ENCODE measurements at regions not wholly inside any gene's neighbourhood (a gene's known extent, or its start where the extent isn't known, plus 50 kb on each side); places are given as distances from the start of the nearest gene placed in this dataset.

DNA sequence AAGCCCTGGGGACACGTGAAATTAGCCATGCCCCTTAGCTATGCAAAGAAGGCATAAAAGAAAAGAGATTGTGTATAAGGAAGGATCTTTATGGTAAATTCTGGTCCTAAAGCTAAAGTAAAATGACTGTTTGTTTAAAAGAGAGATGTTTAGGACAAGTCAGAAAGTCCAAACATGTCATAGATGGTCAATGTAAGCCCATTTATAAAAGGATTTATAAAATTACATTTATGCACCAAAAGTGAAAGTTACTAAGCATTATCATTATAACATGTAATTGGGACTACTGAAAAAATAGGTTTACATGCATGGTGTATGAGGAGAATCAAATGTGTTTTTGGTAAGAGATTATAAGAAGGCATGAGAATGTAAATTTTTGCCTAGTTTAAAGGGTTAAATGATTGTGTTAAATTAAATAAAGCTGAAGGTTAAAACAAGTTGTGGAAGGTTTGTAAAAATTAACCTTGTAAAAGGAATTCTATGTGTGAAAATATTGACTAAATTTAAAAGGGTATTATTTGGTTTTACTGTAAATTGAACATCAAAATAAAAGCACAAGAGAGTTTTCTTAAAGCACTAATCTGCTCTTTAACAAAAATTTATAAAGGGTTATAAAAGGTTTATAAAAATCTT lies 50.4 kb upstream of the TSPAN8 start:
- no peaks in the 10 kb centered on the region for H3K4me1 ChIP-seq
- H3K36me3 ChIP-seq (ENCODE audit: control insufficient read depth, insufficient read depth, low read length) = no peaks in the 10 kb centered on the region
- no peaks in the 10 kb centered on the region for H3K27me3 Mint-ChIP-seq (ENCODE audit: insufficient read depth, unreplicated experiment)
- intact Hi-C loops (cut with micrococcal nuclease; ENCODE audit: unreplicated experiment) = no loop called here
- ChIA-PET POLR2A (no interaction called here), CTCF (no interaction called here)
- no peaks in the 10 kb centered on the region for H3K4me1 Mint-ChIP-seq (ENCODE audit: low read depth, unreplicated experiment)
- no peaks in the 10 kb centered on the region for H3K36me3 Mint-ChIP-seq (ENCODE audit: insufficient read depth, unreplicated experiment)
- H3K9me3 ChIP-seq = peaks cover 20% of the 10 kb centered on the region
- TF ChIP-seq, protein P1, sequence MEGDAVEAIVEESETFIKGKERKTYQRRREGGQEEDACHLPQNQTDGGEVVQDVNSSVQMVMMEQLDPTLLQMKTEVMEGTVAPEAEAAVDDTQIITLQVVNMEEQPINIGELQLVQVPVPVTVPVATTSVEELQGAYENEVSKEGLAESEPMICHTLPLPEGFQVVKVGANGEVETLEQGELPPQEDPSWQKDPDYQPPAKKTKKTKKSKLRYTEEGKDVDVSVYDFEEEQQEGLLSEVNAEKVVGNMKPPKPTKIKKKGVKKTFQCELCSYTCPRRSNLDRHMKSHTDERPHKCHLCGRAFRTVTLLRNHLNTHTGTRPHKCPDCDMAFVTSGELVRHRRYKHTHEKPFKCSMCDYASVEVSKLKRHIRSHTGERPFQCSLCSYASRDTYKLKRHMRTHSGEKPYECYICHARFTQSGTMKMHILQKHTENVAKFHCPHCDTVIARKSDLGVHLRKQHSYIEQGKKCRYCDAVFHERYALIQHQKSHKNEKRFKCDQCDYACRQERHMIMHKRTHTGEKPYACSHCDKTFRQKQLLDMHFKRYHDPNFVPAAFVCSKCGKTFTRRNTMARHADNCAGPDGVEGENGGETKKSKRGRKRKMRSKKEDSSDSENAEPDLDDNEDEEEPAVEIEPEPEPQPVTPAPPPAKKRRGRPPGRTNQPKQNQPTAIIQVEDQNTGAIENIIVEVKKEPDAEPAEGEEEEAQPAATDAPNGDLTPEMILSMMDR (IDR thresholded peaks at IDR 0.05; ENCODE audit: insufficient read depth in 1 of 2, low read depth in 1 of 2, low read length in 1 of 2, severe bottlenecking in 1 of 2, unreplicated experiment in 1 of 2) = no peak
- H3K4me3 Mint-ChIP-seq (ENCODE audit: unreplicated experiment) = no peak overlapping the region
- no peaks in the 10 kb centered on the region for H3K27me3 ChIP-seq (replicated peaks; ENCODE audit: control insufficient read depth, insufficient read depth, low read length)
- H3K27ac Mint-ChIP-seq (ENCODE audit: unreplicated experiment) = no peak overlapping the region
- DNase-seq = no peak
- H3K9me3 Mint-ChIP-seq (ENCODE audit: unreplicated experiment) = peaks cover 53% of the 10 kb centered on the region
- no TSS peak for BruUV-seq (replicated peaks)
- no peak overlapping the region for H3K4me3 ChIP-seq (ENCODE audit: low read depth, low read length)

Measured in Caco-2 (cell line).